ENCODE measurements at regions not wholly inside any gene's neighbourhood (a gene's known extent, or its start where the extent isn't known, plus 50 kb on each side); places are given as distances from the start of the nearest gene placed in this dataset.
A peak's percentile ranks its signal among the peaks of the same experiment; 100 is the strongest.

DNA sequence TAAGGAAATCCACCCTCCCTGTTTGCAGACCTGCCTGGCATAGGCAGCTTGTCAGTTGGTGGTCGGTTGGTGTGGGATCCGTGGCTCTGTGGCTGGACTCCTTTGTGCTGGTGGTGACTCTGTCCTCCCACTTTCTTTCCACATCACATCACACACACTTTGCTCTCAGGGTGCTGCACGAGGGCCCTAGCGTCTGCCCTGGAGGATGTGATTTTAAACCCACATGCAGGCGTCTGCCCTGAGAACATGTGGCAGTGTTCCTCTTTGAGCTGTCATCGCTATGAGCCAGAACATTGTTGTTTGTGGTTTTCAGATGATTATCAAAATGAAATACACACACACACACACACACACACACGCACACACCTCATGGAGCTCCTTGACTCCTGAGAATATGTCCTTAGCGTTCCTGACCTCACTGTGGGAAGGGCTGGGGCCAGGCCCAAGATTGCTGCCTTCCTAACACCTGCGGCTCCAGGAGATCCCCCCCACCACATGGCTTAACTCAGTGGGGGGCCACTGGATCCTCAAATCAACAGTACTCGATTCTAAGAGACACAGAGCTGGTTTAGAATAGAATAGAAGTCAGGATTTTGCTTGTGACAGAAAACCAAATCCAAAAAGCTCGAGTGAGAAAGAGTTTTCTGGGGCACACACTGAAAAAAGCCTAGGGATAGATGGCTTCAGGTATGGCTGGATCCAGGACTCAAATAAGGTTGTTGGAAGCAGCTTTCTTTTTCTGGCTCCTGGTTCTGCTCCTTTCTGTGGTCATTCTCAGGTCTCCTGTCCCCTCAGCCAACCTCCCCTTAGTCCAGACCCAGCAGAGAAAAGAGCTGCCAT is 54.8 kb downstream of the RTP5 start:
- no peak for DNase-seq (ENCODE audit: low spot score)

DNA sequence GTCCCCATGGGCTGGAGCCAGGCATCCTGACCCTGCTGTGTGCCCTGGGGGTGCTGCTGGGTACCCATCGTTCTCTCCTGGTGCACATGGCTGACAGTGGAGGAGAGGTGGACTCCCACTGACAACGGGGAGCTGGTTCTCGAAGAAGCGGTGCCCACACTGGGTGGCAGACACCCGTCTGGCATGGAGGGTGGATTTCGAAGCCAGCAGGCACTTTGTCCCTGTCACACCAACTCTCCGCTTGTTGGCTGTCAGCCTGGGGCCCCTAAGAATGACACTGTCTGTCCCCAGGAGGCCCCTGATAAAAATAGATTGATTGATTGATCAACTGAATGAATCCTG is 55.4 kb downstream of the RTP5 start:
- DNase-seq (ENCODE audit: low spot score): no peak

DNA sequence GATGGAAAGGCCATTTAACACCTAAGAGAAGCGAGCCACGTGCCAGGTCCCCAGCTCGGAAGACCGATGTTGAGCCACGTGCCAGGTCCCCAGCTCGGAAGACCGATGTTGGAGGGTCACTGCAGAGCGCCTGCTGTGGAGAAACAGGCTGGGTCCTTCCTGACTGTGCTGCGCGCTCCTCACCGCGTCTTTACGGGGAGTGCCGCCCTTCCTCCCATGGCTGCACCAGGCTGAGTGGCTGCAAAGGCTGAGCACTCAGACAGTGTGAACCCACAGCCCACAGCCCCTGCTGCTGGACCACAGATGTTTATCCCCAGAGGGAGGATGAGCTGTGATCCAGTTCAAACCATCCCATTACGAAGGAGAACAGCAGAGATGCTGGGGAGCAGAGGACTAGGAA is 55.7 kb downstream of the RTP5 start:
- no peak for DNase-seq (ENCODE audit: low spot score)

DNA sequence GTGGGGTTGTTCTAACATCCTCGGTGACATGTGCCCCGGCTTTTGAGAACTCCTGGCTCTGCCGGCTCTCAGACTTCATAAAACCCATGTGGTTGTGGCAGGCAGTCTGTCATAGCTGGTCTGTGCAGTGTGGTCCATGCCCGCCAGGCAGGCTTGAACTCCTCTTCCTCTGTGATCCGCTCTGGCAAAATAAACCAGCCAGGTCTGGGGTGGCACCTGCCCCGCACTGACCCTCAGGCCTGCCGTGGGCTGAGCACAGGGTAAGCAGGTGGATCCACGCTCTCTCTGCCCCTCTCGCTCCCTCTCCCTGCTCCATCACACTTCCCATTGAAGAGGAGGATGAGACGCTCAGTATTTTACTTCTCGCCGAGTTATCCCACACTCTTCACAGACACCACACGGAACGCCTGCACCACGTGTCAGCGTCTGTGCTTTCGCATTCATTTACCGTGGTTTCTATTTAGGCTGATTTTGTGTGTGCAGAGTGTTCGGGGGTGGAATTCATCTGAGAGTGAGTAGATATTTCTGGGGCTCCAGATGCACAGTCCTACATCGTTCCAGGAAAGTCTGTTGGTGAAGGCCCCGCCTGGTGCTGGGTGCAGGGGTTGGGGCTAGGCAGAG is 56.4 kb downstream of the RTP5 start:
- peak; percentile 75 for DNase-seq (ENCODE audit: low spot score)

DNA sequence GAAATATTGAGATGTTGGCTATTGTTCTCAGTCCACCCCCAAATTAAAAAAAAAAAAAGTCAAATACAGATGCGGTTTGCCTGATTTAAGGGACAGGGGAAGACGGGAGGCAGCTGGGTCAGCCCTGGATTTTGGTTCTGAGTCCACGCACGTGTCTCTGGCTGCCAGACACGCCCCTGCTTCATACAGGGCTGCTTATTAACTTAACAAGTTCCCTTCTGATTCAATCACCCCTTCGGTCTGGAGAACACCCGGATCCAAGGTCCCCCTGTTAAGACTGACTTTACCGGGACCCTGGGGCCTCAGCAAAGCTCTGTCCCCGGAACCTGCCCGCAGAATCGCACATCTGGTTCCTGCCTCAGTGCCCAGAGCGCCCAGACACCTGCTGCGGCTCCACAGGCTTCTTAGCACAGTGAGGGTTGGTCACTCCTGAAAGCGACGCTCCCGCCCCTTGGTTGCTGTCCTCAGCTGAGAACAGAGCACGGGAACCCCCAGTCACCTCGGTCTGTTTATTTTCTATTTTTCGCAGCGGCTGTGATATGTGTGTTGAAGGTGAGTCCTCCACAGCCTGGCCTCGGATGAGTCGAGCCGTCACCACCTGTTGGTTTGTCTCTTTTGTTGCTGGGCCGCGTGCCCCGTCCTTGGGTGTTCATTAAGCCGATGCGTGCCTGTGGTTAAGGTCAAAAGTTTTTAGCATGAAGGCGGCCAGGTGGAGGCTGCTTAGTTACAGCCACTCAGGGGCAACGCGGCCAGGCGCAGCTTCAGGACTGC is 57.2 kb downstream of the RTP5 start:
- no peak for DNase-seq (ENCODE audit: low spot score)

DNA sequence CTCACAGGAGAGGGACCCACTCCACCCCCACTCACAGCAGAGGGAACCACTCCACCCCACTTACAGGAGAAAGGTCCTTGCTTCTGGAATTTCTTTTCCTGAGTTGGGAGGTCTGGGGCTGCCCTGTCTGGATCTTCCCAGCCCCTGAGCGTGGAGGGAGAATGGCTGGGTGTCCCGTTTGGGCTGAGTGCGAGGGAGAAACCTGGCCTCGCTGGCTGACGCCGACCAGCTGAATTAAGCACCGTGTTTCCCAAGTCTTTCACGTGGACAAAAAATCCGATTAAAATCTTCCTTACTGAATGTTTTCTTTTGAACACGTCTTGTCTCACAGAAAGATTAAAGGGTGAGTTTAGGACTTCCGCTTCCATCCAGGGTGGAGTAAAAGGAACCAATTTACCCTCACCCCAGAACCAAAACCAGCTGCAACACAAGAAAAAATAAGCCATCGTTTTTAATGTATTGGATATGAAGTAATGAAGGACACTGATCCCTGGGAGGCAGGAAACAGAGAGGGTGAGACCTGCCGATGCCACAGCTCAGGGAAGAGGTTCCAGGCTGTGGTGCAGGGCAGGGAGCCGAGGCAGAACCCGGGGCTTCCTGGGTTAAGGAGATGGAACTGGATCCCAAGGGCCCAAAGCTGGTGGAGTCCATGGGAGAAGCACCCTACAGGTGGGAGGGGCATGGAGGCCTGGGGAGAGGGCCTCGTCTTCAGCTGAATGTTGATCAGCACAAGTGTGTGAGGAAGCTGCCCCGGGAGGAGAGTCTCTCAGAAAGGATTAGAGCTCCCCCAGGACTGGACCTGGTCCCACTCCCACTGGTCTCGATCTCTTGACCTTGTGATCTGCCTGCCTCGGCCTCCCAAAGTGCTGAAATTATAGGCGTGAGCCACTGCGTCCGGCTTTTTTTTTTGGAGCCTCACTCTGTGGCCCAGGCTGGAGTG is 60.3 kb downstream of the RTP5 start:
- DNase-seq (ENCODE audit: low spot score): no peak

DNA sequence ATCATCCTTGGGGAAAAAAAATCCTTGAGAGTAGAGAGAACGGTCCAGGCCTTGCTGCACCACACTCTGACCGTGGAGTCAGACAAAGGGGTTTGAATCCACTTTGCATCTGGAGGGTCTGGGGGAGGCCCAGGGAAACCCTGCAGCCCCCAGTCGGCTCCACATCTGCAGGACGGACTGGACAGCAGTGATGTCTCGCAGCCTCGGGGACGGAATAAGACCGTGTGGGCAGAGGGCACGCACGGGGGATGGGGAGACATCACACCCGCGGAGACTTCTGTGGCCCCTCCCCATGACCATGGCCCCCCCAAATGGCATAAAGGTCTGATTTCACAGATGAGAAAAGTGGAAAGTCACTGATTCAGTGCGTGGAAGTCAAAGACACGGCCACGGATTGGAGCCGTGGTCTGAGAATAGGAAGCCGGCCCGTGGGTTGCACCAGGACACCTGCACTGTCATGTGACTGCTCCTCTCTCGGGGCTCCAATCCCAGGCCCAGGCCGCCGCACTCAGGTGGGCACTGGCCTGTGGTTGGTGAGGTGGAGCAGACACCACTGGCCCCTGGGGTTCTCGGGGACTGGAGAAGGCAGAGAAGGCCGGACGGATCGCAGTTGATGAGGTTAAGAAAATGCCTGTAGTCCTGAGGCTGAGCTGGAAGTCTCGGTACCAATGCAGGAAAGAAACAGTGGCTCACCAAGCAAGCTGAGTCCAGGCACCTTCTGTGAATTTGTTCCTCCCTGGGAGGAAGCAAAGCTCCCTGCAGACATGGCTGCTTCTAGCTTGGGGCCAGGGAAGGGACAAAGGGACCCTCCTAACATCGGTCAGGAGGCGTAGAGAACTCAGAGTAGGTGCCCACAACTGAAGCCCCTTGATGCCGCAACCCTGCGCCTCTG is 61.8 kb downstream of the RTP5 start:
- DNase-seq (ENCODE audit: low spot score): no peak

DNA sequence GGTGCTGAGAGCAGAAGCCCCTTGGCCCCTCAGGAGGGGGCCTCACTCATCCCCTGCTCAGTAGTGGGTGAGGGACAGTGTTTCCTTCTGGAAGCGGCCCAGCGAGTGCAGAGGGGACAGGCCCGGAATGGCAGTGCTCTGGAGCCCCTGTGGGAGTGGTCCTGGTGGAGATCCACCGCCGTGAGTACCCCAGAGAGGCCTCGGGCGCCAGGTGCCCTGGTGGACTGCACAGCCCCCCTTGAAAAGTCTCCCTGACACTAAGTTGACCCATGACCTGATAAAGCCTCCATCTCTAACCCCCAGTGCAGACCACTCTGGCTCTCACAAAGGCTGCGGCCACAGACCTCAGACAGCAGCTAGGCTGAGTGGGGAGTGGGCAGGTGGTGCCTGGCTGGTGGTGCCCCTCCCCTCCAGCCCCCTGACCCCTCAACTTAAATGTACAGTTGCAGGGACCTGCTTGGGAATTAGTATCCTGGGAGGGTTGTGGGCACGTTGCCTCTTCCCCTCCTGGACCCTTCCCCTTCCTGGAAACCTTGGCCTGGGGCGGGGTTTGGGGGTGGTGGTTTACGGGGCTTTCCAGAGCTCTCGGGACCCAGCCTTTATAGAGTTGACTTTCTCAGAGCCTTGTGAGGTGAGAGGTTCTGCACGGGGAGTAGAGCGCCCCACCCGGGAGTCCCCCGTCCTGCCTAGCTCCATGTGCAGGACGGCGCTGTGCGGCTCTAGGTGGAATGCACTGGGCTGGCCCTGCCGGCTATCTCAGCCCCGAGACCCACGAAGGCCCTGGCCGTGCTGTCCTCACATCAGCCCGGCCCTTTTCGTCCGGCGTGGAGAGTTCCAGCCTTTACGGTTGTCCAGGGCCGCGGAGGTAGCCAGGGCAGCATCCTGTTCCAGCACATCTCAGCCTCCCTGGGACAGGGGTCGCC is 62.7 kb downstream of the RTP5 start:
- no peak for DNase-seq (ENCODE audit: low spot score)

DNA sequence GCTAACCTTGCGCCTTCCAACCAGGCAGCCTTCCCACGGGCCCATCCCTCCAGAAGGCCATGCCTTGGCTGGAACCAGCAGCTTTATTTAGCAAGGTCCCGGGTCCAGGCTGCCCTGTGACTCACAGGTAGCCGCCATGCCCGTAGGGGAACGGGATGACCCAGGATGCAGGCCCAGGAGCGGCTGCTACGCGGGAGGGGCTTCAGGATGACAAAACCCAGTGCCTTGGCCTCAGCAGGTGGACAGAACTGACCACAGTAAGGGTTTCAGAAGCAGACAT is 63.3 kb downstream of the RTP5 start:
- DNase-seq (ENCODE audit: low spot score): no peak

DNA sequence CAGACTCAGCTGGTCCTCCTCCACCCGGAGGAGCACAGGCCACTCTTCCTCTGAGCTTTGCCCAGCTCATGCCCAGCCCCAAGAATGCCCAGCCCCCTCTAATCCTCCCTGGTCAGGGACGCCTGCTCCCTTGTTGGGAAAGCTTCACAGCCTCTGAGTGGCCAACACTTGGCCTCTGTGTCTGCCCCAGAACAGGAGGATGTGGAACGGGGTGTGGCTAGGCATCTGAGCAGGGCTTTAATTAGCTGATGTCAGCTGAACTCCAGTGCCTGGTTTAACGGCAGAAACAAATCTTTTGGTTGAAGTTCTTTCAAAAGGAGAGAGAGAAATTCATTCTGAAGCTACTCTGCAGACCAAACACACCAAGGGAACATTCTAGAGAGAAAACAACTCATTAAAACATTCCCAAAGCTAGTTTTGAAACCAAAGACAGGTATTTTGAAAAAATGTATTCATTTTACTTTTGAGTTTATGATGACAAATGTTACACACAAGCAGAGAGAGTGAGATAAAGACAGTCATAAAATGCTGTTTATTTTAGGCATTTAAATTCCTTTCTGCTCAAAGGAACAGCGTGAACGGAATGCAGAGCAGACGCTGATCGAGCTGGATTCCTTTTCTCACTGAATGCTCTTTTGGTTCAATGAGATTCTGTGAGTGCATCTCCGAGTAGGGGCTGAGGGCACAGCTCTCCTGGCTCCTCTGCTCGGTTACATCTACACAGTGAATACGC is 63.8 kb downstream of the RTP5 start:
- DNase-seq (ENCODE audit: low spot score): peak; percentile 70

DNA sequence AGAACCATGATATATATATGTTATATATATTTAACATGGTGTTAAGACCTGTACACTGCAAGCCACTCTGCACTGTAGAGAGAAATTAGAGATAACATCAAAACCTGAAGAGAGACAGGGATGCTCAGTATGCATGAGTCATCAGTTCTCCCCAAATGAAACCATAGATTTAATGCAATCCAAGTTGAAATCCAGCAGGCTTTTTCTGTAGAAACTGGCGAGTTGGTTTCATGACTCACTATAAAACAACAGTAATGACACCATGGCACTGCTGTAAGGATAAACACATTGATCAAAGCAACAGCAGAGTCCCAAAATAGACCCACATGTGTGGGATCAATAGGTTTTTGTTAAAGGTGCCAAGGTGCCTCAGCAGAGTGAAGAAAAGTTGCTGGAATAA is 65.8 kb downstream of the RTP5 start:
- DNase-seq (ENCODE audit: low spot score): no peak

DNA sequence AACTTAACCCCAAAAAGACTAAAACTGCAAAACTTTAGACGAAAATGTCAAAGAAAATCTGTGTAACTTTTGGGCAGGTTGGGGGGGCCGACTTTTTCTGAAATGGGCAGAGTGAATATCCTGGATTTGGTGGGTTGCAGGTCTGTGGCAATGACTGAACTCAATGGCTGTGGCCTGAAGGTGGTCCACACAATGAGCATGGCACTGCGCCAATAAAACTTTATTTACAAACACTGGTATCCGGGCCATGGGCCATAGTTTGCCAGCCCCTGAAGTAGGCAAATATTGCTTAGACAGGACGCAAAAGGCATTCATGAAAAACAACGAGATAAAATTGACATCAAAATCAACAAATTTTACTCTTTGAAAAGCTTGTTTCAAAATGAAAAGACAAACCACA is 66.2 kb downstream of the RTP5 start:
- no peak for DNase-seq (ENCODE audit: low spot score)

DNA sequence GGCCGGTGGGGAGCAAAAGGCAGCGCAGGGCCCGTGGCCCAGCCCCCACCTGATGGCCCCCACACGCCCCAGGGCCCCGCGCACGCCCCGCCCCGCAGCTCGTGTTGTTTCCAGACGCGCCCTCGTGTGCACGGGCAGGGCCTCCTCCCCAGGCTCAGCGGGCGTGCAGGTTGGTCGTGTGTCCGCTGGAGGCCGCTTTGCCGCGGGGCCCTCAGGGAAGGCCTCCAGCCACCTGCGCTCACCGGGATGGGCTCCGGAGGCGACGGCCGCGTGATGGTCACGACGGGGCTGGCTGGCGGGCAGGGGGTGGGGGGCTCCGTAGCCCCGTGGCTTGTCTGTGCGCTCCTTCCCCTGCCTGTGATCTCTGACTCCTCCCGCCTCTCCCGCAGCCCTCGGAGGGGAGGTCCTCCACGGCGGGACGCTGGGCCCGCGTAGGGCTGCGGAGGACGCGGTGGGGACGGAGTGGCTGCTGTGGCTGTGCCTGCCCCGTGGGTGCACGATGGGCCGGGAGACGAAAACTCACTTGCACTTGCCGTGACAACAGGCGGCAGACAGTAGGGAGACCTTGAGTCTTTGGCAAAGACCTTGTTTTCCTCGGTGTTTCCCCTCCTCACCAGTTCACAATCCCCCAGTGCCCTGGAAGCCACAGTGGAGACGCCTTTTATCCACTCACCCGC is 67.1 kb downstream of the RTP5 start:
- no peak for DNase-seq (ENCODE audit: low spot score)

DNA sequence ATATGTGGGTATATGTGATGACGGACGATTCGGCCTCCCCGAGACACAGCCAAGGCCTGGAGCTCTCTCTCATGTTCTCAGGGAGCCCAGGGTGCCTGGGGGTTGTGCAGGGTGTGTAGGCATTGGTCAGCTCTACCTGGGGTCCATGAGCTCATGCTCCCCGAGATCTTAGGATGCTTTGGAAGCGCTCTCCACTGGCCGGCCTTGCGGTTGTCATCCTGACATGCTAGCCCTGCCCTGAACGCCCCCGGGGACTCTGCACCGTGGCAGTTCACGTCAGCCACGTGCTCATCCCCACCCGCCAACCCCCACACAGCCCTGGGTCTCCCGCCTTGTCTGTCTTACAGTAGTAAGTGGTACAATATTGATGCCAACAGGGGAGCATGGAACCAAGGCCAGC is 67.8 kb downstream of the RTP5 start:
- DNase-seq (ENCODE audit: low spot score): no peak

DNA sequence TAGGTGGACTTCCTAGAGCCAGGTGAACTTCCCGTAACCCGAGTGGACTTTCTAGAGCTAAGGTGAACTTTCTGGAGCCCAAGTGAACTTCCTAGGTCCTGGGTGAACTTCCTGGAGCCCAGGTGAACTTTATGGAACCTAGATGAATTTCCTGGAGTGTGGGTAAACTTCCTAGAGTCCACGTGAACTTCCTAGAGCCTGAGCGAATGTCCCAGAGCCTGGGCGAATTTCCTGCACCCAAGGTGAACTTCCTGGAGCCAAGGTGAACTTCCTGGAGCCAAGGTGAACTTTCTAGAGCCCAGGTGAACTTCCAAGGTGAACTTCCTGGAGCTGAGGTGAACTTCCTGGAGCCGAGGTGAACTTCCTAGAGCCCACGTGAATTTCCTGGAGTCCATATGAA is 70.0 kb downstream of the RTP5 start:
- no peak for DNase-seq (ENCODE audit: low spot score)

DNA sequence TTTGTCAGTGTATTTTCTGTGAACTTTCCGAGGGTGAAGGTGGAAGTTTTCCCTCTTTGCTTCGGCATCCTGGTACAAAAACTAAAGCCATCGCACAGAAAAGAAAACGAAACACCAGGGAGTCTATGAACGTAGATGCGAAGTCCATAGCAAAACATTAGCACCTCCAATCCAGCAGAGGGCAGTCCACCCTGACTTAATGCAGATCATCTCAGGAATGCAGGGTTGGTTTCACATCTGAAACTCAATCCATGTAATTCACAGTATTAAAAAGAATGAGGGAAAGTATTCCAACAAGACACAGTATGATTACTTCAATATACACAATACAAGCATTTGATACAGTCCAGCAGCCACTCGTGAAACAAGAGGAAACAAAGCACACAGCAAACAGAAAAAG is 70.8 kb downstream of the RTP5 start:
- DNase-seq (ENCODE audit: low spot score): no peak

DNA sequence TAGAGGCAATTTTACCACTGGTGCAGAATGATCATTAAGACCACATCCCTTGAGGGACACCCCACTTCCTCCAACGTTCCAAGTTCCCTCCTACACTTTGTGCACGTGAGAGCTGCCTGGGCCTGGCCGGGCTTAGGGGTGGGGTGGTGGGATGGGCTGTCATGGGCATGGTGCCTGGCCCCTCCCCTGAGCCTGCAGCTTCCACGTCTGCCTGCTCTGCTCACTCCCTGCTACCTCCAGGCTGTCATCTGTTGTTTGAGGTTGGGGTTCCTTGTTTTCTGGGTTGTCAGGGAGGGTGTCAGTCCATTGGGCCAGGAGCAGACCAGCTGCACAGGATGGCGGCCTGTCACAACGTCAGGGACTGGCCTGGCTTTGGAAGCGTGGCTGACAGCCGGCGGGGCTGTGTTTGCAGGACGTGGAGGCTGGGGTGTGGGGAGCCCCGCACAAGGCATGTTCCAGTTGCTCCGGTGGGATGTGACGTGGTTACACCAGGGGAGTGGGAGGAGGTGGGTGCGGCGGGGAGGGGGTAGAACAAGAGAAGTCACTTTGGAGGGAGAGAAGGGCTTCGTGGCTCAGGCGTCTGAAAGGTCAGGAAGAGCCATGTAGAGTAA is 72.3 kb downstream of the RTP5 start:
- peak; percentile 50 for DNase-seq (ENCODE audit: low spot score)

DNA sequence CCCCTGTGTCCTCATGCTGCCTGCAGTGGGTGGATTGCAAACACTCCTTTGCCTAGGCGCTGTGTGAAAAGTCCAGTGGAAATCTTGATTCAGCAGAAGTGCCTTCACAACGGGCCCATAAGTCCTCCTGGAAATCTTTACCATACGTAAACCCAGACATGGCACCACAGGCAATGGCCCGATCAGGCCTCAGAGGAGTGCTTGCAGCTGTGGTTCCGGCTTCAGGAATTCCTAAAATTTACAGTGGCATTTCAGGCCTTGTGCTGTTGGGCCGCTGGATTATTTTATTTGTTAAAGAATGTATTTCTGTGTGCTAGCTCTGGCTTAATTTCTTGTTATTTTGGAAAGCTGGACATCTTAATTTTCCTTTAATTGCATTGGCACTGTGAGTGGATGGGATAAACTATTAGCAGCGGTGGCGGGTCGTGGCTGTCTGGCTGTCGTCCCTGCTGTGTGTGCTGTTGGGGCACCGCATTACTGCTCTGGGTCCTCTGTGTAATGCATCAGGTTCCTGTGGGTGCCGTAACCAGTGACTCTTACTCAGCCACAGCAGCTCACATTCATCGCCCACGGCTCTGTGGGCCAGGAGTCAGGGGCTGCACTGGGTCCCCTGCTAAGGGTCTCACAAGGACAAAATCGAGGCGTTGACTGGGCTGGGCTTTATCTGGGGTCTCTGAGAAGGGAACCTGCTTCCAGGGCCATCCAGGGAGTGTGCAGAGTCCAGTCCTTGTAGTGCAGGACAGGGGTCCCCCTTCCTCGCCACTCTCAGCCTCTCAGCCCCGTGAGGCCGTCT is 73.1 kb downstream of the RTP5 start:
- no peak for DNase-seq (ENCODE audit: low spot score)
